ENCODE measurements at regions not wholly inside any gene's neighbourhood (a gene's known extent, or its start where the extent isn't known, plus 50 kb on each side); places are given as distances from the start of the nearest gene placed in this dataset.

- H3K4me3 ChIP-seq (ENCODE audit: low read length): no peak overlapping the region
- no peak for DNase-seq (ENCODE audit: low read depth)
- TF ChIP-seq CTCF (conservative IDR thresholded peaks at IDR 0.05; ENCODE audit: low read depth, low read length): no peak
These were observed 152.8 kb downstream of the DSEL start for GRCh38 chr18:67363694-67364093.

- TF ChIP-seq CTCF (conservative IDR thresholded peaks at IDR 0.05; ENCODE audit: low read depth, low read length): no peak
- H3K4me3 ChIP-seq (ENCODE audit: low read length): no peak overlapping the region
- no peak for DNase-seq (ENCODE audit: low read depth)
These were observed 153.6 kb downstream of the DSEL start for GRCh38 chr18:67362906-67363305.

- no peak for TF ChIP-seq CTCF (conservative IDR thresholded peaks at IDR 0.05; ENCODE audit: low read depth, low read length)
- DNase-seq (ENCODE audit: low read depth): peak; percentile 87
- peak overlapping the region; percentile 27 for H3K4me3 ChIP-seq (ENCODE audit: low read length)
These were observed 156.4 kb downstream of the DSEL start for GRCh38 chr18:67359873-67360838.

GRCh38 chr18:67358947-67359346 lies 157.6 kb downstream of the DSEL start:
- H3K4me3 ChIP-seq (ENCODE audit: low read length): no peak overlapping the region
- DNase-seq (ENCODE audit: low read depth): no peak
- no peak for TF ChIP-seq CTCF (conservative IDR thresholded peaks at IDR 0.05; ENCODE audit: low read depth, low read length)

GRCh38 chr18:67354692-67355091 lies 161.8 kb downstream of the DSEL start:
- no peak for TF ChIP-seq CTCF (conservative IDR thresholded peaks at IDR 0.05; ENCODE audit: low read depth, low read length)
- DNase-seq (ENCODE audit: low read depth): no peak
- H3K4me3 ChIP-seq (ENCODE audit: low read length): no peak overlapping the region

- DNase-seq (ENCODE audit: low read depth): no peak
- no peak overlapping the region for H3K4me3 ChIP-seq (ENCODE audit: low read length)
- TF ChIP-seq CTCF (conservative IDR thresholded peaks at IDR 0.05; ENCODE audit: low read depth, low read length): no peak
These were observed 162.4 kb downstream of the DSEL start for GRCh38 chr18:67354091-67354490.

- TF ChIP-seq CTCF (conservative IDR thresholded peaks at IDR 0.05; ENCODE audit: low read depth, low read length): no peak
- no peak for DNase-seq (ENCODE audit: low read depth)
- H3K4me3 ChIP-seq (ENCODE audit: low read length): no peak overlapping the region
These were observed 169.1 kb downstream of the DSEL start for GRCh38 chr18:67347438-67347837.
